ENCODE measurements at regions not wholly inside any gene's neighbourhood (a gene's known extent, or its start where the extent isn't known, plus 50 kb on each side); places are given as distances from the start of the nearest gene placed in this dataset.
"Not testable (repeated sequence)": the region's sequence is repeated elsewhere in the genome, so short reads cannot be mapped to it uniquely, and the experiment has no call there.

DNA sequence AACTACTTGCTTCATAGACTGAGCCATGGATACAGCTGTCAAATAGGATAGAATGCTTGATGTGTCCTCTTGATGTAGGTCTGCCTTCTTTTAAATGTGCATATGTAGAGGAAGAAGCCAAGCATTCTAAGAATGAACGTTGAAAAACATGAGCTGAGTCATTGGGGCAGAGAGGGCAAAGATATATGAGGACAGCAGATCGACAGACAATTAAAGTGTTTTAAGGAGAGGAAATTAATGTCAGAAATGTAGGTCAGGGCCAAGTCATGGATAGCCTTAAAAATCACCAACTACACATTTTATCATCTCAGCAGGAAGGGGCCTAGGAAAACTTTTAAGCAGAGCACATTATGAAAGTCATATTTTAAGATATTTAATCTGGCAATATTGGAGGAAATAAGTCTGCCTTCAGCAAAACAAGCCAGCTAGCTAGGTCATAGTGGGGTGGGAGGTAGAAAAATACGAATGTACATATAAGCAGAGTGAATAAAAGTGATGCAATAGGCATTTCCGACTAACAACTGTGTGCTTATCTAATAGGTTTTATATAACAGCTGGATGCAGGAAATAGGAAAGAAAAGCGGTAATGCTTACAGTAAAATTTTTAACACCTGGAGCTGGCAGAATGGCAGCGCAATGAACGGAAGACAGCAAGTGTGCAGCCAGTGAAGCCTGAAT, 638.3 kb upstream of the TPK1 start:
- in situ Hi-C loops (cut with MboI; ENCODE audit: low pct_unique_long_range_greater_than_20kb, low sequenced_read_pairs, unreplicated experiment): no loop called here
- no peak for TF ChIP-seq CTCF (IDR thresholded peaks at IDR 0.05; ENCODE audit: extremely low read depth, insufficient read depth, missing control alignments)
- no peak for DNase-seq (ENCODE audit: low spot score)

GRCh38 chr7:145471883-145472282, 636.0 kb upstream of the TPK1 start:
- DNase-seq (ENCODE audit: low spot score): no peak
- in situ Hi-C loops (cut with MboI; ENCODE audit: low pct_unique_long_range_greater_than_20kb, low sequenced_read_pairs, unreplicated experiment): no loop called here
- TF ChIP-seq CTCF (IDR thresholded peaks at IDR 0.05; ENCODE audit: extremely low read depth, insufficient read depth, missing control alignments): no peak

DNA sequence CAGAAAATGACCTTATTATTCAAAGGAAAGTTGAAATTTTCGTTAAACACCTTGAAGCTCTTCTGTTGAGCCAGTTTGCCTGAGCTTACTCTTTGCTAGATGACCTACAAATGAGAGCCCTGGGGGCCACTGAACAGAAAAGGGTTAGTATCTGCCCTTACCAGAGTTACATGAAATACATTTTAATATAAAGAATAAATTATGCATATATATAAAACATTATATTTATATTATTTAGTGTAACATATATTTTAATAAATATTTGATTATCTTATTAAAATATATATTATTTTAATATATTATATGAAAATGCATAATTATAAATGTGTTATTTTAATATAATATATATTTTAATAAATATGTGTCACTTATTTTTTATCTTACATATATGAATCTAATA, 628.4 kb upstream of the TPK1 start:
- no peak for TF ChIP-seq CTCF (IDR thresholded peaks at IDR 0.05; ENCODE audit: extremely low read depth, insufficient read depth, missing control alignments)
- in situ Hi-C loops (cut with MboI; ENCODE audit: low pct_unique_long_range_greater_than_20kb, low sequenced_read_pairs, unreplicated experiment): no loop called here
- no peak for DNase-seq (ENCODE audit: low spot score)

DNA sequence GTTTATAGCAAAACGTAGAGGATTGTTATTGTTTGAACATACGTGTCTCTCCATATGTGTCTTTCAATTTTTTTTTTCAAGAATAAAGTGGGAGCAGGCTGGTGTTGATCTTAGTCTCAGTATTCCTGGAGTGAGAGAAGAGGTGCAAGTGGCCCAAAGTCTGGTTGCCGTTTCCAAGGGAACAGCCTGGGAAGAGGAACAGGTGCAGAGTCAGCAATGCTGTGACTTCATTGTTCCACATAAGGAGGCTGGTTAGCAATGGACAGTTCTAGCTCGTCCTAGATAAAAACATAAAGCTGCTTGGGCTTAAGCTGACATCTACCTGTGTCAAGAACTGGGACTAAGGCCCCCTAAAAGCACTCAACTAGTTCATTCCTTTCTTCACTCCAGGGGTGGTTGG, 626.6 kb upstream of the TPK1 start:
- in situ Hi-C loops (cut with MboI; ENCODE audit: low pct_unique_long_range_greater_than_20kb, low sequenced_read_pairs, unreplicated experiment): no loop called here
- no peak for DNase-seq (ENCODE audit: low spot score)
- no peak for TF ChIP-seq CTCF (IDR thresholded peaks at IDR 0.05; ENCODE audit: extremely low read depth, insufficient read depth, missing control alignments)

DNA sequence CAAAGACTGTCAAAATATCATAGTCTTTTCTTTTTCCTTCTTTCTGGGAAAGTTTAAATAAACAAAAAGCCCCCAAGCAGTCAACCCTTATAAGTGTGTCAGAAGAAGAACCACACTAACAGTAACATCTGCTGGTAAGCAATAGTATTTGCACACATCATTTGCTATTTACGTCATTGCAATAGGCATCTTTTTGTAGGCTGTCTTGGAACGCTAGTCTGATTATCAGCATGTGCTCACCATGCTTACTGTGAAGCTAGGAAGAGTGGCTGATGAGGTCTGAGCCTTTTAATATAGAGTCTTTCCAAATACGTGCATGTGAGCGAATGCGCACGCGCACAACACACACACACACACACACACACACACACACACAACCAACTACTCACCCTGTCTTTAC, 599.0 kb upstream of the TPK1 start:
- in situ Hi-C loops (cut with MboI; ENCODE audit: low pct_unique_long_range_greater_than_20kb, low sequenced_read_pairs, unreplicated experiment): no loop called here
- DNase-seq (ENCODE audit: low spot score): no peak
- no peak for TF ChIP-seq CTCF (IDR thresholded peaks at IDR 0.05; ENCODE audit: extremely low read depth, insufficient read depth, missing control alignments)

DNA sequence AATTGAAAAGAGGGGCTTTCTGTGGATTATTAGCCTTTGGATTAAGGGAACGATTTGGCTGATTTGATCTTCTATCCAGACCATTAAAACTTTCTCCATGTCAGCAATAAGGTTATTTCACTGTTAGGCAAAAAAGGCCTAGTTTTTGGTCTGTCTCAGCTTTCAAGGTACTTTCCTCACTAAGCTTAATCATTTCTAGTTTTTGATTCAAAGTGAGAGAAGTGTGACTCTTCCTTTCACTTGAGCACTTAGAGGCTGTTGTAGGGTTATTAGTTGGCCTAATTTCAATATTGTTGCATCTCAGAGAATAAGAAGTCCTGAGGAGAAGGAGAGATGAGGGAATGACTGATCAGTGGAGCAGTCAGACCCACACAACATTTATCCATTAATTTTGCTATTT, 596.0 kb upstream of the TPK1 start:
- in situ Hi-C loops (cut with MboI; ENCODE audit: low pct_unique_long_range_greater_than_20kb, low sequenced_read_pairs, unreplicated experiment): no loop called here
- no peak for DNase-seq (ENCODE audit: low spot score)
- no peak for TF ChIP-seq CTCF (IDR thresholded peaks at IDR 0.05; ENCODE audit: extremely low read depth, insufficient read depth, missing control alignments)

DNA sequence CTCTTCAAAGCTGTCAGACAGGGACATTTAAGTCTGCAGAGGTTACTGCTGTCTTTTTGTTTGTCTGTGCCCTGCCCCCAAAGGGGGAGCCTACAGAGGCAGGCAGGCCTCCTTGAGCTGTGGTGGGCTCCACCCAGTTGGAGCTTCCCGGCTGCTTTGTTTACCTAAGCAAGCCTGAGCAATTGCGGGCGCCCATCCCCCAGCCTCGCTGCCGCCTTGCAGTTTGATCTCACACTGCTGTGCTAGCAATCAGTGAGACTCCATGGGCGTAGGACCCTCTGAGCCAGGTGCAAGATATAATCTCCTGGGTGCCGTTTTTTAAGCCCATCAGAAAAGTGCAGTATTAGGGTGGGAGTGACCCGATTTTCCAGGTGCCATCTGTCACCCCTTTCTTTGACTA, 582.6 kb upstream of the TPK1 start:
- DNase-seq (ENCODE audit: low spot score); in situ Hi-C loops (cut with MboI; ENCODE audit: low pct_unique_long_range_greater_than_20kb, low sequenced_read_pairs, unreplicated experiment): not testable (repeated sequence)

All from GM13977 (cell line).